Neural cell (in vitro differentiated cells): ENCODE measurements at regions not wholly inside any gene's neighbourhood (a gene's known extent, or its start where the extent isn't known, plus 50 kb on each side); places are given as distances from the start of the nearest gene placed in this dataset.

Source experiments
- H2AFZ ChIP-seq: fragments of 200-600, 300-800 bp; sonication (generic), shearing (Covaris generic); 2 replicates; pipeline ENCODE4 v1.6.0; 2014; ENCODE audit warnings: low read depth, mild to moderate bottlenecking, antibody characterized with exemption, low read length, moderate library complexity
- H3F3A ChIP-seq: fragments of 200-600 bp; shearing (Covaris generic); 2 replicates; pipeline ENCODE4 v1.6.1; 2016; ENCODE audit warnings: mild to moderate bottlenecking, moderate library complexity, mixed read lengths, antibody characterized with exemption, low read length; ENCODE audit not compliant: insufficient read depth, poor library complexity, severe bottlenecking
- H3K27ac ChIP-seq: fragments of 200-600, 300-800 bp; sonication (generic), shearing (Covaris generic); 2 replicates; pipeline ENCODE4 v1.5.1; 2014; ENCODE audit warnings: mild to moderate bottlenecking, low read length, moderate library complexity
- H3K27me3 ChIP-seq: fragments of 300-800, 200-600 bp; sonication (generic), shearing (Covaris generic); 2 replicates; pipeline ENCODE4 v1.6.0; 2014; ENCODE audit warnings: mild to moderate bottlenecking, low read depth, low read length, moderate library complexity; ENCODE audit not compliant: insufficient read depth
- H3K36me3 ChIP-seq: fragments of 300-800, 200-600 bp; sonication (generic), shearing (Covaris generic); 2 replicates; pipeline ENCODE4 v1.5.1; 2014; ENCODE audit warnings: mild to moderate bottlenecking, antibody characterized with exemption, low read length, moderate library complexity; ENCODE audit not compliant: insufficient read depth
- H3K4me2 ChIP-seq: fragments of 300-800, 200-600 bp; sonication (generic), shearing (Covaris generic); 2 replicates; pipeline ENCODE4 v1.6.0; 2014; ENCODE audit warnings: mild to moderate bottlenecking, low read length
- H3K4me3 ChIP-seq: fragments of 300-800, 200-600 bp; sonication (generic), shearing (Covaris generic); 2 replicates; pipeline ENCODE4 v1.5.1; 2014; ENCODE audit warnings: mild to moderate bottlenecking, low read length, moderate library complexity
- H3K79me2 ChIP-seq: fragments of 200-600 bp; shearing (Covaris generic); replicated peaks from 2 replicates; pipeline ENCODE4 v1.6.0; 2014; ENCODE audit warnings: mild to moderate bottlenecking, low read length, moderate library complexity; ENCODE audit not compliant: insufficient read depth
- H3K9ac ChIP-seq: fragments of 300-800, 200-600 bp; sonication (generic), shearing (Covaris generic); 2 replicates; pipeline ENCODE4 v1.6.1; 2016; ENCODE audit warnings: mild to moderate bottlenecking, low read length, mixed read lengths
- H3K9me2 ChIP-seq: fragments of 200-600 bp; shearing (Covaris generic); 2 replicates; pipeline ENCODE4 v1.6.1; 2016; ENCODE audit warnings: mild to moderate bottlenecking, low read length, mixed read lengths; ENCODE audit not compliant: insufficient read depth
- H3K9me3 ChIP-seq: fragments of 200-600, 300-800 bp; sonication (generic), shearing (Covaris generic); 2 replicates; pipeline ENCODE4 v1.6.1; 2016; ENCODE audit warnings: mild to moderate bottlenecking, mixed run types, low read length, moderate library complexity, mixed read lengths
- H4K20me1 ChIP-seq: fragments of 200-600 bp; shearing (Covaris generic); 2 replicates; pipeline ENCODE4 v1.6.1; 2016; ENCODE audit warnings: mild to moderate bottlenecking, mixed run types; ENCODE audit not compliant: insufficient read depth
- EP300 ChIP-seq: fragments of 450-650 bp; conservative IDR thresholded peaks from 2 replicates; pipeline ENCODE4 v1.6.1; 2014; ENCODE audit warnings: antibody characterized with exemption, mild to moderate bottlenecking, moderate library complexity; ENCODE audit not compliant: poor library complexity, severe bottlenecking
- EZH2 ChIP-seq: fragments of 200-600, 300-800 bp; shearing (Covaris generic), sonication (generic); IDR thresholded peaks from 2 replicates; pipeline ENCODE4 v1.6.1; 2014; ENCODE audit warnings: antibody characterized with exemption, low read length, borderline replicate concordance, mild to moderate bottlenecking; ENCODE audit not compliant: insufficient read depth, poor library complexity, severe bottlenecking
- MXI1 ChIP-seq: fragments of 450-650 bp; conservative IDR thresholded peaks from 2 replicates; pipeline ENCODE4 v1.6.1; 2014; ENCODE audit warnings: antibody characterized with exemption, mild to moderate bottlenecking; ENCODE audit not compliant: poor library complexity, severe bottlenecking
- POLR2AphosphoS5 ChIP-seq: IDR thresholded peaks from 2 replicates; pipeline ENCODE4 v1.6.1; 2012
- RAD21 ChIP-seq: fragments of 450-650 bp; conservative IDR thresholded peaks from 2 replicates; pipeline ENCODE4 v1.6.1; 2014; ENCODE audit warnings: antibody characterized with exemption, mild to moderate bottlenecking, moderate library complexity
- REST ChIP-seq: IDR thresholded peaks from 2 replicates; pipeline ENCODE4 v1.6.1; 2012; ENCODE audit warnings: borderline replicate concordance
- SMC3 ChIP-seq: fragments of 450-650 bp; conservative IDR thresholded peaks from 2 replicates; pipeline ENCODE4 v1.6.1; 2014; ENCODE audit warnings: antibody characterized with exemption, mild to moderate bottlenecking, moderate library complexity; ENCODE audit not compliant: poor library complexity
- TAF1 ChIP-seq: IDR thresholded peaks from 2 replicates; pipeline ENCODE4 v1.6.1; 2012; ENCODE audit warnings: low read depth

- no peaks in the 10 kb centered on the region for H3K79me2 ChIP-seq
- no peaks in the 10 kb centered on the region for H3K9me3 ChIP-seq
- no peaks in the 10 kb centered on the region for H4K20me1 ChIP-seq
- peak overlapping the region; percentile 12 for H3K4me3 ChIP-seq
- H3K9ac ChIP-seq: no peak overlapping the region
- H3K27me3 ChIP-seq: no peaks in the 10 kb centered on the region
- H3K36me3 ChIP-seq: no peaks in the 10 kb centered on the region
- H2AFZ ChIP-seq: no peak overlapping the region
- no peak for TF ChIP-seq MXI1
- TF ChIP-seq POLR2AphosphoS5: no peak
- TF ChIP-seq REST: no peak
- TF ChIP-seq RAD21: no peak
- TF ChIP-seq EP300: peak; percentile 72
- H3K27ac ChIP-seq: peak overlapping the region; percentile 28
- no peak overlapping the region for H3K4me2 ChIP-seq
- H3K9me2 ChIP-seq: no peaks in the 10 kb centered on the region
- H3F3A ChIP-seq: no peaks in the 10 kb centered on the region
Measured at GRCh38 chr3:118207271-118207670, 827.4 kb downstream of the IGSF11 start.

DNA sequence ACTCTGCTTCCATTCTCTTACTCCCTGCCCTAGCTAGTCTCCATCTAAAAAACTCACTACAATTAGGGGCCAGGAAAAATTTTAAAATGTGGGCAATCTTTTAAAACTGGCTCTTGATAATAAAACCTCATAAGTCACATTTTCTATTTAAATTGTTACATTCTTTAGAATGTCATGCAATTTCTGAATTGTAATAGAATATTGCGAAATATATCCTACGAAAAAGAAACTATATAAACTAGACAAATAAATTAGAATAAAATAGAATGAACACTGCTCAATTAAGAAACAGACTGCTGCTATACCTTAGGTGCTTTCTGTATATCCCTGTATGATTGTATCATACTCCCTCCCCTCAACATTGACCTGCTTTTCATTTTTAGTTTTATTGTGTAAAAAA is 826.0 kb downstream of the IGSF11 start:
- Histone ChIP-seq H3F3A (no peaks in the 10 kb centered on the region), H4K20me1 (no peaks in the 10 kb centered on the region), H3K4me2 (no peak overlapping the region), H3K27me3 (no peaks in the 10 kb centered on the region), H3K9me2 (no peaks in the 10 kb centered on the region), H3K4me3 (no peak overlapping the region), H3K36me3 (no peaks in the 10 kb centered on the region), H3K9me3 (no peaks in the 10 kb centered on the region), H3K9ac (no peak overlapping the region), H3K27ac (no peak overlapping the region), H2AFZ (no peak overlapping the region), H3K79me2 (no peaks in the 10 kb centered on the region)
- no peak for TF ChIP-seq EP300
- no peak for TF ChIP-seq RAD21
- TF ChIP-seq EZH2: no peak
- no peak for TF ChIP-seq REST
- no peak for TF ChIP-seq TAF1
- TF ChIP-seq SMC3: no peak
